HG03095 (cell line): ENCODE measurements at regions not wholly inside any gene's neighbourhood (a gene's known extent, or its start where the extent isn't known, plus 50 kb on each side); places are given as distances from the start of the nearest gene placed in this dataset.

Experiments used
- ATAC-seq: cut with Tn5 transposase; IDR thresholded peaks from one replicate; pipeline ENCODE4 v1.9.1; 2021; ENCODE audit warnings: moderate library complexity; ENCODE audit not compliant: unreplicated experiment

GRCh38 chr13:97057176-97057575 is 62.9 kb upstream of the OXGR1 start:
- no peak for ATAC-seq

GRCh38 chr13:97058391-97058790 is 64.1 kb upstream of the OXGR1 start:
- ATAC-seq: no peak

- no peak for ATAC-seq
Observed at GRCh38 chr13:97058926-97059325, 64.7 kb upstream of the OXGR1 start.

- ATAC-seq: no peak
Observed at GRCh38 chr13:97067017-97067895, 73.0 kb upstream of the OXGR1 start.

GRCh38 chr13:97068151-97068550 is 73.9 kb upstream of the OXGR1 start:
- ATAC-seq: no peak

GRCh38 chr13:97069050-97069815 is 75.0 kb upstream of the OXGR1 start:
- no peak for ATAC-seq

- ATAC-seq: no peak
Observed at GRCh38 chr13:97072297-97072696, 78.0 kb upstream of the OXGR1 start.

- ATAC-seq: no peak
Observed at GRCh38 chr13:97074618-97075017, 80.3 kb upstream of the OXGR1 start.

- no peak for ATAC-seq
Observed at GRCh38 chr13:97076898-97077297, 82.6 kb upstream of the OXGR1 start.

- ATAC-seq: no peak
Observed at GRCh38 chr13:97077341-97077740, 83.1 kb upstream of the OXGR1 start.

- ATAC-seq: no peak
Observed at GRCh38 chr13:97079726-97080125, 85.5 kb upstream of the OXGR1 start.

GRCh38 chr13:97082461-97083207 is 88.4 kb upstream of the OXGR1 start:
- ATAC-seq: no peak

GRCh38 chr13:97091196-97091595 is 96.9 kb upstream of the OXGR1 start:
- no peak for ATAC-seq

- ATAC-seq: no peak
Observed at GRCh38 chr13:97100821-97101220, 106.5 kb upstream of the OXGR1 start.

- ATAC-seq: no peak
Observed at GRCh38 chr13:97101912-97102708, 107.8 kb upstream of the OXGR1 start.

- no peak for ATAC-seq
Observed at GRCh38 chr13:97106323-97106722, 112.0 kb upstream of the OXGR1 start.

GRCh38 chr13:97107815-97108529 is 113.7 kb upstream of the OXGR1 start:
- ATAC-seq: no peak

GRCh38 chr13:97108530-97108900 is 113.6 kb upstream of the MBNL2 start:
- ATAC-seq: no peak

- no peak for ATAC-seq
Observed at GRCh38 chr13:97109256-97109655, 112.9 kb upstream of the MBNL2 start.
